ENCODE measurements at regions not wholly inside any gene's neighbourhood (a gene's known extent, or its start where the extent isn't known, plus 50 kb on each side); places are given as distances from the start of the nearest gene placed in this dataset.

DNA sequence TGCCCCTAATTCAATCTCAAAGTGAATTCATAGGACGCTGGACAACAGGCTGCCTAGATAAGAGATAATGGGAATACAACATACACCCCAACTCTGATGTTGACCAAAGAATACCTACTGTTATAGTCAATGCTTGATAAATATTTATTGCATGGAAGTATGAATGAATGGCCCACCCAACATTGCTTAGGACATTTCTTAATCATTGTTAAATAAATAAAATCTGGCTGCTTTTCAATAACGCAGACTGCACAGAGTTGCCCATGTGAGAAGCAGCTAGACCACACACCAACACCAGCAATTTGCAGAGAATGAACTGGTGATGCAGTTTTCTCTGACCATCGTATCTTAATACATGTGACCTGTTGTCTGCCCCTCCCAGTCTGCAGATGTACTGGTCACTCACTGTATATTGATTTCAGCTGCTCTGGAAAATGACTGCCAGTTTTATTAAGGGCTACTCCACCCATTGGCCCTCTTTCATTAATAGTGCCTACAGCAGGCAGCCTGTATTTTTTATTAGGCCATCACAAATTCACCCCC, 236.2 kb upstream of the WWC1 start:
- FAIRE-seq (no peak), DNase-seq (ENCODE audit: low read depth, low spot score) (no peak)
- CTCF ChIA-PET: no interaction called here
- no peaks in the 10 kb centered on the region for H3K79me2 ChIP-seq (ENCODE audit: control insufficient read depth, insufficient read depth, low read length)
- H3K36me3 ChIP-seq (ENCODE audit: control insufficient read depth in 2 of 2, extremely low read depth in 1 of 2, insufficient read depth in 2 of 2, low read length in 2 of 2): no peaks in the 10 kb centered on the region
- no peak overlapping the region for H3K27ac ChIP-seq (ENCODE audit: insufficient read depth, low read depth, low read length)
- H3K4me1 ChIP-seq (ENCODE audit: control insufficient read depth, extremely low read depth, insufficient read depth, low read length): no peaks in the 10 kb centered on the region
- no peaks in the 10 kb centered on the region for H4K20me1 ChIP-seq (replicated peaks; ENCODE audit: control insufficient read depth, extremely low read depth, insufficient read depth, low read length)
- dilution Hi-C loops (cut with MboI; ENCODE audit: extremely low pct_ligation_motif_present, low sequenced_read_pairs) (no loop called here), intact Hi-C loops (cut with micrococcal nuclease) (no loop called here)
- peaks cover 2% of the 10 kb centered on the region for H3K9me3 ChIP-seq (replicated peaks; ENCODE audit: control insufficient read depth, insufficient read depth, low read length)
- H3K9me1 ChIP-seq (replicated peaks; ENCODE audit: control insufficient read depth, extremely low read depth, insufficient read depth, low read length): no peaks in the 10 kb centered on the region
- H3K4me3 ChIP-seq (replicated peaks in 1 of 3; ENCODE audit: insufficient read depth in 1 of 3, low read depth in 1 of 3, low read length in 3 of 3): no peak overlapping the region
- H3K9ac ChIP-seq (replicated peaks; ENCODE audit: extremely low read depth, insufficient read depth, low read length): no peak overlapping the region
- POLR2A ChIA-PET: no interaction called here
- BruUV-seq (replicated peaks): no TSS peak
- H3K27me3 ChIP-seq (ENCODE audit: control insufficient read depth in 2 of 2, insufficient read depth in 2 of 2, low read length in 2 of 2): no peaks in the 10 kb centered on the region
- H3K4me2 ChIP-seq (ENCODE audit: insufficient read depth, low read length): no peak overlapping the region
- TF ChIP-seq POLR2AphosphoS5 (IDR thresholded peaks at IDR 0.05; ENCODE audit: insufficient read depth, low read depth, low read length): no peak
- TF ChIP-seq, protein P1, sequence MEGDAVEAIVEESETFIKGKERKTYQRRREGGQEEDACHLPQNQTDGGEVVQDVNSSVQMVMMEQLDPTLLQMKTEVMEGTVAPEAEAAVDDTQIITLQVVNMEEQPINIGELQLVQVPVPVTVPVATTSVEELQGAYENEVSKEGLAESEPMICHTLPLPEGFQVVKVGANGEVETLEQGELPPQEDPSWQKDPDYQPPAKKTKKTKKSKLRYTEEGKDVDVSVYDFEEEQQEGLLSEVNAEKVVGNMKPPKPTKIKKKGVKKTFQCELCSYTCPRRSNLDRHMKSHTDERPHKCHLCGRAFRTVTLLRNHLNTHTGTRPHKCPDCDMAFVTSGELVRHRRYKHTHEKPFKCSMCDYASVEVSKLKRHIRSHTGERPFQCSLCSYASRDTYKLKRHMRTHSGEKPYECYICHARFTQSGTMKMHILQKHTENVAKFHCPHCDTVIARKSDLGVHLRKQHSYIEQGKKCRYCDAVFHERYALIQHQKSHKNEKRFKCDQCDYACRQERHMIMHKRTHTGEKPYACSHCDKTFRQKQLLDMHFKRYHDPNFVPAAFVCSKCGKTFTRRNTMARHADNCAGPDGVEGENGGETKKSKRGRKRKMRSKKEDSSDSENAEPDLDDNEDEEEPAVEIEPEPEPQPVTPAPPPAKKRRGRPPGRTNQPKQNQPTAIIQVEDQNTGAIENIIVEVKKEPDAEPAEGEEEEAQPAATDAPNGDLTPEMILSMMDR (IDR thresholded peaks at IDR 0.05; ENCODE audit: extremely low read depth in 1 of 2, insufficient read depth in 1 of 2, low read depth in 1 of 2, low read length in 2 of 2): no peak
- no peak for TF ChIP-seq JUN (IDR thresholded peaks at IDR 0.05; ENCODE audit: borderline replicate concordance, insufficient read depth, insufficient read length, low read depth)
- no peak for TF ChIP-seq MYC (IDR thresholded peaks at IDR 0.05; ENCODE audit: low read depth, low read length)
- TF ChIP-seq FOS (IDR thresholded peaks at IDR 0.05; ENCODE audit: borderline replicate concordance, insufficient read depth, low read length): no peak
- no peak for TF ChIP-seq POLR2A (IDR thresholded peaks at IDR 0.05; ENCODE audit: low read depth, low read length)
- no peak for TF ChIP-seq EZH2 (IDR thresholded peaks at IDR 0.05; ENCODE audit: borderline replicate concordance, low read depth, low read length, severe bottlenecking)
- no peak for TF ChIP-seq GATA2 (IDR thresholded peaks at IDR 0.05; ENCODE audit: insufficient read depth, insufficient read length, low read depth, low read length)
- TF ChIP-seq, protein P2, sequence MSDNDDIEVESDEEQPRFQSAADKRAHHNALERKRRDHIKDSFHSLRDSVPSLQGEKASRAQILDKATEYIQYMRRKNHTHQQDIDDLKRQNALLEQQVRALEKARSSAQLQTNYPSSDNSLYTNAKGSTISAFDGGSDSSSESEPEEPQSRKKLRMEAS (IDR thresholded peaks at IDR 0.05; ENCODE audit: insufficient read depth, insufficient read length): no peak
- H2AFZ ChIP-seq (ENCODE audit: low read depth, low read length): no peak overlapping the region

Measured in endothelial cell of umbilical vein (primary cell).